ENCODE measurements at regions not wholly inside any gene's neighbourhood (a gene's known extent, or its start where the extent isn't known, plus 50 kb on each side); places are given as distances from the start of the nearest gene placed in this dataset.
"Not testable (repeated sequence)": the region's sequence is repeated elsewhere in the genome, so short reads cannot be mapped to it uniquely, and the experiment has no call there.

- H3K4me1 ChIP-seq (ENCODE audit: control insufficient read depth, insufficient read depth, low read length) = peaks cover 5% of the 10 kb centered on the region
- no peak overlapping the region for H3K4me3 ChIP-seq (ENCODE audit: low read length)
- DNase-seq = no peak
- H3K36me3 ChIP-seq (ENCODE audit: control insufficient read depth, insufficient read depth, low read length) = no peaks in the 10 kb centered on the region
- H3K9me3 ChIP-seq (replicated peaks; ENCODE audit: control insufficient read depth, low read depth, low read length) = no peaks in the 10 kb centered on the region
- H3K27me3 ChIP-seq (ENCODE audit: control insufficient read depth, insufficient read depth, low read length) = peaks cover 10% of the 10 kb centered on the region
- 70% methylated on average over 22 of the region's 29 CpGs for WGBS (ENCODE audit: insufficient coverage)
- H3K27ac ChIP-seq (ENCODE audit: low read length) = no peak overlapping the region
These were observed 167.4 kb downstream of the KIF26A start for GRCh38 chr14:104305511-104306449.

- Histone ChIP-seq H3K27ac (ENCODE audit: low read length) (no peak overlapping the region), H3K27me3 (ENCODE audit: control insufficient read depth, insufficient read depth, low read length) (peaks cover 10% of the 10 kb centered on the region), H3K4me3 (ENCODE audit: low read length) (no peak overlapping the region), H3K9me3 (replicated peaks; ENCODE audit: control insufficient read depth, low read depth, low read length) (no peaks in the 10 kb centered on the region), H3K4me1 (ENCODE audit: control insufficient read depth, insufficient read depth, low read length) (peaks cover 3% of the 10 kb centered on the region), H3K36me3 (ENCODE audit: control insufficient read depth, insufficient read depth, low read length) (no peaks in the 10 kb centered on the region)
- WGBS (ENCODE audit: insufficient coverage) = 68% methylated on average over 14 of the region's 17 CpGs
- DNase-seq = no peak
These were observed 168.2 kb downstream of the KIF26A start for GRCh38 chr14:104306450-104307040.

- WGBS (ENCODE audit: insufficient coverage) = 66% methylated on average over 7 of the region's 7 CpGs
- no peaks in the 10 kb centered on the region for H3K4me1 ChIP-seq (ENCODE audit: control insufficient read depth, insufficient read depth, low read length)
- H3K27ac ChIP-seq (ENCODE audit: low read length) = no peak overlapping the region
- no peak overlapping the region for H3K4me3 ChIP-seq (ENCODE audit: low read length)
- no peaks in the 10 kb centered on the region for H3K9me3 ChIP-seq (replicated peaks; ENCODE audit: control insufficient read depth, low read depth, low read length)
- peaks cover 10% of the 10 kb centered on the region for H3K27me3 ChIP-seq (ENCODE audit: control insufficient read depth, insufficient read depth, low read length)
- DNase-seq = no peak
- H3K36me3 ChIP-seq (ENCODE audit: control insufficient read depth, insufficient read depth, low read length) = no peaks in the 10 kb centered on the region
These were observed 168.8 kb downstream of the KIF26A start for GRCh38 chr14:104307246-104307626.

- no peak overlapping the region for H3K4me3 ChIP-seq (ENCODE audit: low read length)
- peaks cover 10% of the 10 kb centered on the region for H3K27me3 ChIP-seq (ENCODE audit: control insufficient read depth, insufficient read depth, low read length)
- DNase-seq = no peak
- H3K4me1 ChIP-seq (ENCODE audit: control insufficient read depth, insufficient read depth, low read length) = no peaks in the 10 kb centered on the region
- H3K36me3 ChIP-seq (ENCODE audit: control insufficient read depth, insufficient read depth, low read length) = no peaks in the 10 kb centered on the region
- WGBS (ENCODE audit: insufficient coverage) = 86% methylated on average over 21 of the region's 25 CpGs
- H3K9me3 ChIP-seq (replicated peaks; ENCODE audit: control insufficient read depth, low read depth, low read length) = no peaks in the 10 kb centered on the region
- no peak overlapping the region for H3K27ac ChIP-seq (ENCODE audit: low read length)
These were observed 169.4 kb downstream of the KIF26A start for GRCh38 chr14:104307627-104308401.

GRCh38 chr14:104308534-104308933, 170.1 kb downstream of the KIF26A start:
- H3K4me3 ChIP-seq (ENCODE audit: low read length); H3K4me1 ChIP-seq (ENCODE audit: control insufficient read depth, insufficient read depth, low read length); H3K27ac ChIP-seq (ENCODE audit: low read length); H3K27me3 ChIP-seq (ENCODE audit: control insufficient read depth, insufficient read depth, low read length); DNase-seq; H3K36me3 ChIP-seq (ENCODE audit: control insufficient read depth, insufficient read depth, low read length); H3K9me3 ChIP-seq (replicated peaks; ENCODE audit: control insufficient read depth, low read depth, low read length): not testable (repeated sequence)
- no CpG with 5 or more reads among the region's 10 CpGs for WGBS (ENCODE audit: insufficient coverage)

GRCh38 chr14:104309657-104310369, 171.4 kb downstream of the KIF26A start:
- H3K27me3 ChIP-seq (ENCODE audit: control insufficient read depth, insufficient read depth, low read length) = peaks cover 6% of the 10 kb centered on the region
- 65% methylated on average over 7 of the region's 8 CpGs for WGBS (ENCODE audit: insufficient coverage)
- no peaks in the 10 kb centered on the region for H3K36me3 ChIP-seq (ENCODE audit: control insufficient read depth, insufficient read depth, low read length)
- no peaks in the 10 kb centered on the region for H3K4me1 ChIP-seq (ENCODE audit: control insufficient read depth, insufficient read depth, low read length)
- H3K27ac ChIP-seq (ENCODE audit: low read length) = no peak overlapping the region
- DNase-seq = no peak
- no peak overlapping the region for H3K4me3 ChIP-seq (ENCODE audit: low read length)
- H3K9me3 ChIP-seq (replicated peaks; ENCODE audit: control insufficient read depth, low read depth, low read length) = no peaks in the 10 kb centered on the region

GRCh38 chr14:104311358-104311757, 173.0 kb downstream of the KIF26A start:
- Histone ChIP-seq H3K9me3 (replicated peaks; ENCODE audit: control insufficient read depth, low read depth, low read length) (no peaks in the 10 kb centered on the region), H3K4me1 (ENCODE audit: control insufficient read depth, insufficient read depth, low read length) (no peaks in the 10 kb centered on the region), H3K36me3 (ENCODE audit: control insufficient read depth, insufficient read depth, low read length) (no peaks in the 10 kb centered on the region), H3K4me3 (ENCODE audit: low read length) (no peak overlapping the region), H3K27me3 (ENCODE audit: control insufficient read depth, insufficient read depth, low read length) (peaks cover 6% of the 10 kb centered on the region), H3K27ac (ENCODE audit: low read length) (no peak overlapping the region)
- no CpG with 5 or more reads among the region's 4 CpGs for WGBS (ENCODE audit: insufficient coverage)
- DNase-seq = no peak

GRCh38 chr14:104313674-104314073, 175.3 kb downstream of the KIF26A start:
- Histone ChIP-seq H3K4me3 (ENCODE audit: low read length) (no peak overlapping the region), H3K27ac (ENCODE audit: low read length) (no peak overlapping the region), H3K4me1 (ENCODE audit: control insufficient read depth, insufficient read depth, low read length) (no peaks in the 10 kb centered on the region), H3K27me3 (ENCODE audit: control insufficient read depth, insufficient read depth, low read length) (peaks cover 6% of the 10 kb centered on the region), H3K9me3 (replicated peaks; ENCODE audit: control insufficient read depth, low read depth, low read length) (no peaks in the 10 kb centered on the region), H3K36me3 (ENCODE audit: control insufficient read depth, insufficient read depth, low read length) (no peaks in the 10 kb centered on the region)
- 60% methylated on average over 1 of the region's 4 CpGs for WGBS (ENCODE audit: insufficient coverage)
- DNase-seq = no peak

- H3K27ac ChIP-seq (ENCODE audit: low read length) = no peak overlapping the region
- 77% methylated on average over 17 of the region's 19 CpGs for WGBS (ENCODE audit: insufficient coverage)
- no peak for DNase-seq
- no peaks in the 10 kb centered on the region for H3K9me3 ChIP-seq (replicated peaks; ENCODE audit: control insufficient read depth, low read depth, low read length)
- peaks cover 6% of the 10 kb centered on the region for H3K27me3 ChIP-seq (ENCODE audit: control insufficient read depth, insufficient read depth, low read length)
- H3K36me3 ChIP-seq (ENCODE audit: control insufficient read depth, insufficient read depth, low read length) = no peaks in the 10 kb centered on the region
- no peaks in the 10 kb centered on the region for H3K4me1 ChIP-seq (ENCODE audit: control insufficient read depth, insufficient read depth, low read length)
- H3K4me3 ChIP-seq (ENCODE audit: low read length) = no peak overlapping the region
These were observed 176.0 kb downstream of the KIF26A start for GRCh38 chr14:104314251-104314941.

Measured in muscle of leg (tissue), 3 donors.